ENCODE measurements at regions not wholly inside any gene's neighbourhood (a gene's known extent, or its start where the extent isn't known, plus 50 kb on each side); places are given as distances from the start of the nearest gene placed in this dataset.

DNA sequence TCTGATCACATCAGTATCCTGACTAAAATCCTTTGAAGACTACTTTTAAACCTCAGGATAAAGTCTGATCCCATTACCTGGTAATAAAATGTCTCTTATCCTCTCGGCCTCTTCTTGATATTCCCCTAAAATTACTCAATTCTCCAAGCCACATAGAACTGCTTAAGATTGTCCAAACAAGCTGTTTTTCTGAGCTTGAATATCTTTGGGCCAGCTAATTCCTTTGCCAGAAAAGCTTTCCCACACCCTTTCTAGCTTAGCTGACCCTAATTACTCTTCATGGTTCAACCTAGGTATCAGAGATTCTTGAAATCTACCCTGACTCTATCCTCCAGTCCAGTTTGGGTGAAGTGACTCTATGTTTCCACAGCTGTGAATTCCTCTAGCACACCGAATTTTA lies 328.6 kb downstream of the CRPPA start:
- Histone ChIP-seq H3K9ac (ENCODE audit: low read length) (no peak overlapping the region), H3K18ac (ENCODE audit: low read depth in 1 of 2, low read length in 2 of 2) (no peak overlapping the region), H3K4me1 (ENCODE audit: control insufficient read depth, insufficient read depth, low read depth, low read length) (no peaks in the 10 kb centered on the region), H4K91ac (ENCODE audit: low read length) (no peak overlapping the region), H2AFZ (ENCODE audit: low read depth, low read length) (no peak overlapping the region), H3K4me2 (ENCODE audit: low read length, poor library complexity, severe bottlenecking) (no peak overlapping the region), H3K14ac (ENCODE audit: low read length in 2 of 2) (no peak overlapping the region), H2BK12ac (ENCODE audit: low read length in 2 of 2) (no peak overlapping the region), H2BK5ac (ENCODE audit: low read depth, low read length, poor library complexity, severe bottlenecking) (no peak overlapping the region), H3K23ac (ENCODE audit: low read length in 2 of 2) (no peak overlapping the region), H3K9me3 (ENCODE audit: control insufficient read depth, low read length) (no peaks in the 10 kb centered on the region), H3K4me3 (ENCODE audit: insufficient read depth in 1 of 2, low read depth in 1 of 2, low read length in 2 of 2) (no peak overlapping the region), H4K8ac (ENCODE audit: low read length) (no peak overlapping the region), H3K4ac (ENCODE audit: low read depth in 1 of 2, low read length in 2 of 2) (no peak overlapping the region), H2AK5ac (ENCODE audit: low read length, severe bottlenecking) (peak overlapping the region; percentile 70), H3K79me1 (replicated peaks; ENCODE audit: low read length, poor library complexity, severe bottlenecking) (no peaks in the 10 kb centered on the region), H3K27me3 (ENCODE audit: control insufficient read depth in 1 of 2, insufficient read depth in 1 of 2, low read length in 2 of 2) (no peaks in the 10 kb centered on the region), H3K27ac (ENCODE audit: low read length, poor library complexity, severe bottlenecking) (no peak overlapping the region), H2BK15ac (ENCODE audit: low read depth, poor library complexity, severe bottlenecking) (no peak overlapping the region), H2BK120ac (ENCODE audit: low read depth, low read length) (no peak overlapping the region), H3K36me3 (ENCODE audit: control insufficient read depth in 1 of 2, insufficient read depth in 2 of 2, low read depth in 1 of 2, low read length in 2 of 2) (no peaks in the 10 kb centered on the region)
- WGBS: 93% methylated on average over 1 of the region's 2 CpGs
- DNase-seq: no peak

DNA sequence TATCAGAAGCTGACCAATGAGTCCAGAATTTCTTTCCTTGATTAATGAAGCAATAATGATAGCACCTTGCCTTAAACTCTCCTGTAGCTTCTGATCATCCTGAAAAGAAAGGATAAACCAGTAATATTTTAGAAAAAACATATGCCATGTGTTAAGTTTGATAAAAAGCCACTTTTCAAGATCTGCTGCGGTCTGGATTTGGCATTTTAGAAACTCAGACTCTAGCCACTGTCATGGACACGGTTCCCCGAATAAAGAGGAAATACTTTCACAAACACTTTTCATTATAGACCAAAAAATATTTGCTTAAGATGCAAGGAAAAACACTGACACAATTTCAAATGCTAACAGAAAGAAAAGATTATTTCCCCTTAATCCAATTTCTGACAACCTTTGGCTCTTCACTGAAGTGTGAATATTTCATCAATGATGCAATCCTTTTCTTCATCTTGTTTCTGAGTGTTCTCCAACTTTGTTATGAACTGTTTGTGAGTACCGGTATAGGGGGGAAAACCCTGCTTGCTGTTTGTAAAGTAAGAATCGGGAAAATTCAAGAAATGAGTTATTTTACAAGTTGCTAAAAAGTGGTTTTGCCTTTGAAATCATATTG lies 329.5 kb downstream of the CRPPA start:
- Histone ChIP-seq H3K4me1 (ENCODE audit: control insufficient read depth, insufficient read depth, low read depth, low read length) (no peaks in the 10 kb centered on the region), H3K27me3 (ENCODE audit: control insufficient read depth in 1 of 2, insufficient read depth in 1 of 2, low read length in 2 of 2) (no peaks in the 10 kb centered on the region), H3K9ac (ENCODE audit: low read length) (no peak overlapping the region), H3K18ac (ENCODE audit: low read depth in 1 of 2, low read length in 2 of 2) (no peak overlapping the region), H3K4ac (ENCODE audit: low read depth in 1 of 2, low read length in 2 of 2) (no peak overlapping the region), H3K4me3 (ENCODE audit: insufficient read depth in 1 of 2, low read depth in 1 of 2, low read length in 2 of 2) (no peak overlapping the region), H2BK15ac (ENCODE audit: low read depth, poor library complexity, severe bottlenecking) (no peak overlapping the region), H2AK5ac (ENCODE audit: low read length, severe bottlenecking) (no peak overlapping the region), H2AFZ (ENCODE audit: low read depth, low read length) (no peak overlapping the region), H3K79me1 (replicated peaks; ENCODE audit: low read length, poor library complexity, severe bottlenecking) (no peaks in the 10 kb centered on the region), H3K9me3 (ENCODE audit: control insufficient read depth, low read length) (no peaks in the 10 kb centered on the region), H3K4me2 (ENCODE audit: low read length, poor library complexity, severe bottlenecking) (no peak overlapping the region), H3K36me3 (ENCODE audit: control insufficient read depth in 1 of 2, insufficient read depth in 2 of 2, low read depth in 1 of 2, low read length in 2 of 2) (no peaks in the 10 kb centered on the region), H3K14ac (ENCODE audit: low read length in 2 of 2) (no peak overlapping the region), H2BK12ac (ENCODE audit: low read length in 2 of 2) (no peak overlapping the region), H3K27ac (ENCODE audit: low read length, poor library complexity, severe bottlenecking) (peak overlapping the region; percentile 30), H4K91ac (ENCODE audit: low read length) (no peak overlapping the region), H3K23ac (ENCODE audit: low read length in 2 of 2) (no peak overlapping the region), H4K8ac (ENCODE audit: low read length) (no peak overlapping the region), H2BK120ac (ENCODE audit: low read depth, low read length) (no peak overlapping the region), H2BK5ac (ENCODE audit: low read depth, low read length, poor library complexity, severe bottlenecking) (no peak overlapping the region)
- WGBS: 85% methylated on average over 5 of the region's 5 CpGs
- DNase-seq: no peak

DNA sequence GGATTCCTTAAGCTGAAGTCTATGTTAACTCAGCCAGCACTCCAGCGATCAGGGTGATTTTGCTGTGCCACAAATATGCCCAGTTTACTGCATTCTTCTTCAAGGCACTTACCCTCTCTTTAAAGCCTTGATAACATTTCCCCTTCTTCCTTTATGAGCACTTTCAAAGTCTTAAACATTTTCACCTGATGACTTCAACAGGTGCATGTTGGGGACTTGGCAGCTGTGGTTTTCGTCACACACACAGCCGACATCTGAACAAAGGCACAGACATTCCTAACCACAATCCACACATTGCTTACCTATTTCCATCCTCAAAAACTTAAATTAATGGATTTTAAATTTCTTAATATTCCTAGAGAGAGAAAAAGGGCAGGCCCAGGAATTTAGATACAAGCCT lies 331.5 kb downstream of the CRPPA start:
- no peaks in the 10 kb centered on the region for H3K27me3 ChIP-seq (ENCODE audit: control insufficient read depth in 1 of 2, insufficient read depth in 1 of 2, low read length in 2 of 2)
- H3K4me1 ChIP-seq (ENCODE audit: control insufficient read depth, insufficient read depth, low read depth, low read length): peaks cover 2% of the 10 kb centered on the region
- 95% methylated on average over 3 of the region's 3 CpGs for WGBS
- H3K18ac ChIP-seq (ENCODE audit: low read depth in 1 of 2, low read length in 2 of 2): no peak overlapping the region
- H2AK5ac ChIP-seq (ENCODE audit: low read length, severe bottlenecking): no peak overlapping the region
- no peak for DNase-seq
- no peak overlapping the region for H3K14ac ChIP-seq (ENCODE audit: low read length in 2 of 2)
- no peaks in the 10 kb centered on the region for H3K9me3 ChIP-seq (ENCODE audit: control insufficient read depth, low read length)
- H2BK12ac ChIP-seq (ENCODE audit: low read length in 2 of 2): no peak overlapping the region
- H3K27ac ChIP-seq (ENCODE audit: low read length, poor library complexity, severe bottlenecking): no peak overlapping the region
- H2AFZ ChIP-seq (ENCODE audit: low read depth, low read length): no peak overlapping the region
- no peak overlapping the region for H4K91ac ChIP-seq (ENCODE audit: low read length)
- H3K36me3 ChIP-seq (ENCODE audit: control insufficient read depth in 1 of 2, insufficient read depth in 2 of 2, low read depth in 1 of 2, low read length in 2 of 2): no peaks in the 10 kb centered on the region
- H3K79me1 ChIP-seq (replicated peaks; ENCODE audit: low read length, poor library complexity, severe bottlenecking): no peaks in the 10 kb centered on the region
- H2BK15ac ChIP-seq (ENCODE audit: low read depth, poor library complexity, severe bottlenecking): no peak overlapping the region
- no peak overlapping the region for H3K4me2 ChIP-seq (ENCODE audit: low read length, poor library complexity, severe bottlenecking)
- no peak overlapping the region for H3K9ac ChIP-seq (ENCODE audit: low read length)
- H2BK120ac ChIP-seq (ENCODE audit: low read depth, low read length): no peak overlapping the region
- H3K4ac ChIP-seq (ENCODE audit: low read depth in 1 of 2, low read length in 2 of 2): no peak overlapping the region
- H4K8ac ChIP-seq (ENCODE audit: low read length): no peak overlapping the region
- no peak overlapping the region for H3K4me3 ChIP-seq (ENCODE audit: insufficient read depth in 1 of 2, low read depth in 1 of 2, low read length in 2 of 2)
- no peak overlapping the region for H3K23ac ChIP-seq (ENCODE audit: low read length in 2 of 2)
- no peak overlapping the region for H2BK5ac ChIP-seq (ENCODE audit: low read depth, low read length, poor library complexity, severe bottlenecking)

DNA sequence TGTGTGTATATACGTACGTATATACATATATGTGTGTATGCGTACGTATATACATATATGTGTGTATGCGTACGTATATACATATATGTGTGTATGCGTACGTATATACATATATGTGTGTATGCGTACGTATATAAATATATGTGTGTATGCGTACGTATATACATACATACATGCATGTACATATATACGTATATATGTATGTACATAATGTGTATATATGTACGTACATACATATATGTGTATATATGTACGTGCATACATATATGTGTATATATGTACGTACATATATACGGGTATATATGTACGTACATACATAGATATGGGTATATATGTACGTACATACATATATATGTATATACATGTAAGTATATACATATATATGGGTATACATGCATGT lies 332.1 kb downstream of the CRPPA start:
- no peaks in the 10 kb centered on the region for H3K36me3 ChIP-seq (ENCODE audit: control insufficient read depth in 1 of 2, insufficient read depth in 2 of 2, low read depth in 1 of 2, low read length in 2 of 2)
- H2AK5ac ChIP-seq (ENCODE audit: low read length, severe bottlenecking): no peak overlapping the region
- no peak overlapping the region for H4K8ac ChIP-seq (ENCODE audit: low read length)

More for the DNA sequence above, 332.1 kb downstream of the CRPPA start:
- Histone ChIP-seq H4K91ac (ENCODE audit: low read length) (no peak overlapping the region), H3K79me1 (replicated peaks; ENCODE audit: low read length, poor library complexity, severe bottlenecking) (no peaks in the 10 kb centered on the region), H2AFZ (ENCODE audit: low read depth, low read length) (no peak overlapping the region), H3K27me3 (ENCODE audit: control insufficient read depth in 1 of 2, insufficient read depth in 1 of 2, low read length in 2 of 2) (no peaks in the 10 kb centered on the region), H2BK12ac (ENCODE audit: low read length in 2 of 2) (no peak overlapping the region), H3K23ac (ENCODE audit: low read length in 2 of 2) (no peak overlapping the region), H3K18ac (ENCODE audit: low read depth in 1 of 2, low read length in 2 of 2) (no peak overlapping the region), H3K14ac (ENCODE audit: low read length in 2 of 2) (no peak overlapping the region), H2BK5ac (ENCODE audit: low read depth, low read length, poor library complexity, severe bottlenecking) (no peak overlapping the region), H3K4ac (ENCODE audit: low read depth in 1 of 2, low read length in 2 of 2) (no peak overlapping the region), H3K9me3 (ENCODE audit: control insufficient read depth, low read length) (no peaks in the 10 kb centered on the region), H3K4me1 (ENCODE audit: control insufficient read depth, insufficient read depth, low read depth, low read length) (peaks cover 2% of the 10 kb centered on the region), H3K4me3 (ENCODE audit: insufficient read depth in 1 of 2, low read depth in 1 of 2, low read length in 2 of 2) (no peak overlapping the region), H2BK15ac (ENCODE audit: low read depth, poor library complexity, severe bottlenecking) (no peak overlapping the region), H3K4me2 (ENCODE audit: low read length, poor library complexity, severe bottlenecking) (no peak overlapping the region), H3K9ac (ENCODE audit: low read length) (no peak overlapping the region), H3K27ac (ENCODE audit: low read length, poor library complexity, severe bottlenecking) (no peak overlapping the region), H2BK120ac (ENCODE audit: low read depth, low read length) (no peak overlapping the region)
- WGBS: 87% methylated on average over 11 of the region's 19 CpGs
- DNase-seq: no peak

All from mesenchymal stem cell (in vitro differentiated cells and primary cell).